COLO829 (cell line): ENCODE measurements at regions not wholly inside any gene's neighbourhood (a gene's known extent, or its start where the extent isn't known, plus 50 kb on each side); places are given as distances from the start of the nearest gene placed in this dataset.
"Not testable (repeated sequence)": the region's sequence is repeated elsewhere in the genome, so short reads cannot be mapped to it uniquely, and the experiment has no call there.

ENCODE experiments used
- DNase-seq: peaks from one replicate; pipeline ENCODE4 v3.0.0; 2012; ENCODE audit warnings: low spot score

DNA sequence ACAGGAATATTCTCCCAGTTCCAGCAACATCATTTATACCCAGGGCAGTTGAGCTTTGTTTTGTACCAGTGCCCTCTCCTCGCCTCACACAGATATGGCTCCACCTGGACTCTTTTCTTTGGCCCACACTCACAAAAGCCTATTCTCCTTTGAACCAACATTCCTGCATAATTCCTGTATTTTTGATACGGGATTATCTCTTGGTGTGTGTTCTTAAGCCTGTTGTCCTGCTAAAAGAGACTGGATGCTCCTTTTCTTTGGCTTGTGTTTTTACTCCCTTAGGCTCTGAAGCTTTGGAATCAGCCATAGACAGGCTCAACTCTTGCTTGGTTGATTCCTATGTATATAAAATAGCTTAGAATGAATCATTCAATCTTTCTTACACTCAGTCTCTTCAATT, 305.4 kb upstream of the SATB1 start:
- DNase-seq = no peak

DNA sequence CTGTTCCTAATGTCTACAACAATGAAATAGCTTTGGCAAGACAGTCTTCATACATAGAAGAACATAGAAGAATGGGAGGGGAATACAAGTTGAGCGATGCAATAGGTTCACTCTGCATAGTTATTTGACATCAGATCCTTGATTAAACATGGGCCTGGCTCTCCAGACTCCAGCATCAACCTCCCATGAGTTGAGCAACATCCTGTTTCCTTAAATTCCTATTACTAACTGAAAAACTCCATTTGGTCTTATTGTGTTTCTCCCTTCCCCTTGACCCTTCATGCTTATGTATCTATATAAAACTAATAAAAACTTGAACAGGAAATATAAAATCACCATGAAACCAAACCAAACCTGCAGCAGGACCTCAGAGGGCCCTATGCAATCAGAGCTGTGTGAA, 304.5 kb upstream of the SATB1 start:
- no peak for DNase-seq

DNA sequence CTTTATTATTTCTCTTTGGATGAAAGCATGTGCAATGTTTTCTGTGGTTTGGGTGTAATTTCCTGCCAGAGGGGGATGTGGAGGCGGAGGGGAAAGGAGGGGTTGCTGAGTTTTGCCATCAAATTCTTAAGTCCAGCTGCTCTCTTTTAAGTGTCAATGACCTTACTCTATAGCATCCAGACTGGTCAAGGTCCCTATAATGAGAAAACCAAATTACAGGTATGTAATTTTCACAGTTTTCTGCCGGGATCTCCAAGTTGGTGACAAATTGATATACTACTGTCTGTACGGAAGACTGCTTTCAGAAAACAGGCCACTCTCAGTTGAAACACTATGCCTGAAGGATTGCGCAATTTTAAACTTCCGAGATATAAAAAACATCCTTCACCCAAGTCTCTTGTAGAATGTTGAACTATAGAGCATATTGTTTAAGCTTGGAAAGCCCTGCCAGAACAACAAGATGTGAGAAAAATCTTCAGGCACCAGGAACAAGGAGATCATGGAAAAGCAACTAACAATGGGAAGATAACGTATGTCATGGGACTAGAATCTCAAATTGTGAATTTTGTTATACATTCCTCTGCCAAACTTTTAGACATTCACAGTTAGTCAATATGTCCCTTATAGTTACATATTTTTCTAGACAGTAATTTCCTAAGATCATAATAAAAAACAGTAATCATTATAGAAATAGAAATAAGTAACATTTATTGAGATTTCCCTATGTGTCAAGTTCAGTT, 300.7 kb upstream of the SATB1 start:
- peak; percentile 31 for DNase-seq

DNA sequence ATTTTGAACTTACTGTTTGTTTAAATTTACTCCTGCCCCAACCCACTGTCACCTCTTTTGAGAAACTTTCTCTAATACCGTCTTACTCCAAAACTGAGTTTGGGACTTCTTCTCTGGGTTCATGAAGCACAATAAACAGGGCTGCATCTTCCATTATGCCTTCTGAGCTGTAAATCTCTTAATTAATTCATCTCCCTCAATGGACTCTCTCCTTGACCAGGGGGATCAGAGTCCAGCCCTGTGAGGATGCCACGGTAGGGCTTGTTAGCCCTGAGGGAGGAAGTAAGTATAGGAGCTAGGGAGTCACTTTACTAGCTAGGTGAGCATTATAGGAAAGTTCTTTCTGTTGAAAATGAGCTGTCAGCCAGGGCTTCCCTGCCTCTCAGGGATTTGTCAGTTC, 299.3 kb upstream of the SATB1 start:
- no peak for DNase-seq

DNA sequence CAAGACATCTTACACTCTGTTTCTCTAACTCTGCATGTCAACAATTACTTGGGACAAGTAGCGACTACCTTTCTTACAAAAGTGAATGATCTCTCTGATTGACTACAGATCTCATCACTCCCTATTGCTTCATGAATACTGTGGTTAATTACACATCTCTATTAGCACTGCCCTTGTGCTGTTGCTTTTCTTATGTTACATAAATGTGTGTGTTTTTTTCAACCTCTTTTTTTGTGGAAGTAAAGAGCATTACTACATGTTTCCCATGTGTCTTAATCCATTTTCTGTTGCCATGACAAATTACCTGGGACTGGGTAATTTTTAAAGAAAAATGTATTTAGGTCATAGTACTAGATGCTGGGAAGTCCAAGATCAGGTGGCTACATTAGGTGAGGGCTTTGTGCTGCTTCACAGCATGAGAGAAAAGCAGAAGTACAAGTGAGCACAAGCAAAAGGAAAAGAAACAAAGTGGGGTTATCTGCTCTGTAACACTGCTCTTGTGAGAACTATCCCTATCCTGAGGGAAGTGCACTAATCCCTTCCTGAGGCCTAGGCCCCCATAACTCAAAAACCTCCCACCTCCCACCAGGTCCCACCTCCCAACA, 298.2 kb upstream of the SATB1 start:
- DNase-seq = no peak

DNA sequence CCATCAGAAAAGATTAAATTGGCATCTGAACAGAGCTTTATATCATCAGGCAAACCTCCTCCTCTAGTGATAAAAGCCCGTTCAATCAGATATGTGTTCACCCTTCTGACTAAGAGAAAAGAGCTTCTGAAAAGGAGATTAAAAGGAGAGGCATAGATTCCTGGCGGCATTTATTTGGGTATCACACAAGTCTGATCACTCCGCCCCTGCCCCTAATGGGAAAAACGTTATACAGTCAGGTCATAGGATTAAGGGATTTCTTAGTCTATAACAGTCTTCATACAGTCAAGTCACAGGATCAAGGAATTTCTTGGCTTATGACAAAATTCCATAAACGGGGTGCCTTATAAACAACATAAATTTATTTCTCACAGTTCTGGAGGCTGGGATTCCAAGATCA, 295.4 kb upstream of the SATB1 start:
- no peak for DNase-seq

DNA sequence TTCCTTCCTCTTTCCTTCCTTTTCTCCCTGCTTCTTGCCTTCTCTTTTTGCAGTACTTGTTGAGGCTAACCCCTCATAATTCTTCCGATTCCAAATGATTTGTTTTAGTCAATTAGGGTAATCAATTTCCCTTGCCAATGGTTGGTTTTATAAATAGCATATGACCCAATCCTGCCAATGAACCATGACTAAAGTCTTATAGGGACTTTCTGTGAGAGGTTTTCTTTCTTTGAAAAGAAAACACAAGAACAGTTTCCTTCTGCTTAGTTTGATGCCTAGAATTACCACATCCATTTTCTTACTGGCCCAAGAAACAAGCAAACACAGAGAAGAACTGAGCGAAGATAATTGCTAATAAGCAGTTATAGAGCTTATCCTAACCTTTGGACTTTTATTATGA, 292.5 kb upstream of the SATB1 start:
- no peak for DNase-seq

DNA sequence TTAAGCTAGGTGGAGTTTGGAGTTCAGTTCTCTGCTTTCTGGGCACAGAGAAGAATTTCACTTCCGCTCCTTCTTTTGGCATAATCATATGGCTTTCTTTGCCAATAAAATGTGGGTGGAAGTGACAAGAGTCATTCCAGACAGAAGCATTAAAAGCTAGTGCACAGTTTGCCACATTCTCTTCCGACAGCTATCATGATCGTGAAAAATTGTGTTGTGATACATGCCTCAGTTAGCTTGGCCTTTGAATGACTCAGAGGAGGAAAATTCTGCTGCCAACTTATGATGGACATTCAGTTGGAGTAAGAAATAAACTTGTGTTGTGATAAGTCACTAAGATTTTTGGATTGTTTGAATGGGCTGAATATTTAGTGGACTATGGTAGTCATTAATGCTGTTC, 291.7 kb upstream of the SATB1 start:
- no peak for DNase-seq

DNA sequence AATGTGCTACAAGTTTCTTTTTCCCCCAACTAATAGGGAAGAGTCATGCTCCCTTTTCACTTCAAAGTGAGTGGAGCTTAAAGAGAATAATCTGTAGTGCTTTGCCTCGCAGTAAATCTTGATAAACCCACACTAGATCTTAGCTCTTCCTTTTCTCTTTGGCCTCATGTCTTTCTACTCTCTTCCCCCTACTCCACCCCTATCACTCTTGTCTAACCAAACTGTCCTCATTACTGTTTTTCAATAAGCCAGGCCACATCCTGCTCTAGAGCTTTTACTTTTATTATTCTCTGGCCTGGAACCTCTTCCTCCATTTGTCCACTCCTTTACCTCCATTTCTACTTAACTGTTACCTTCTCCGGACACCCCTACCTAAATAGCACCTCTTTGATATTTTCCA, 291.0 kb upstream of the SATB1 start:
- no peak for DNase-seq

DNA sequence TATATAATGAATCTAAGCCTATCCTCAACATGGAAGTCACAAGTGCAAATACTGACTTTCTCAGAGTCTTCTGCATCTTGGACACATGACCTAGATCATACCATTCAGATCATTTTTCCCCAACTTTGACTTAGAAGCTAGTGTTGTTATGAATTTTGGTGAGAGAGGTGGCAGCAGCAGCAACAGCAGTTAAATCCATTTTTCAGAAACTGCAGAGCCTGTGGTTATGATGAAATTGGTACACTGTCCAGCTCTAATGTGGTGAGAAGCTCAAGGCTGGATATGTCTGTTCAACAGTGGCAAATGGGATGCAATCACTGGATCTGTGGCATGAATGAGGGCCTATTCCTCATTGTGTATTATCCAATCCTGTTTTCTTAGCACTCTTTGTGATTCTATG, 290.1 kb upstream of the SATB1 start:
- no peak for DNase-seq

DNA sequence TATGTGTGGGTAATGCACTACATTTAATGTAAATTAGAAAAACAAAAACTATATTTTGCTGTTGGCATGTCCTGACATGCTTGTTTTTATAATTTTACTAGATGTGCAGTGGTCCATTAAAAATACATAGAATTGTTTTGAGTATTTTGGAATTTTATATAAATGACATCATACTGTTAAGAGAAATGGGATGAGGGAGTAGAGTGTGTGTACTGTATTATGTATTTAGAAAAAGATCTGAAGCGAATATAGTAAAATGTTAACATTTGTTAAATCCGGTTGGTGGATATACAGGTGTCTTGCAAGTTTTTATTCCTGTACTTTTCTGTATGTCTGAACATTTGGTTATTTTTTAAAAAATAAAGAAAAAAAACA, 288.4 kb upstream of the SATB1 start:
- DNase-seq = no peak

DNA sequence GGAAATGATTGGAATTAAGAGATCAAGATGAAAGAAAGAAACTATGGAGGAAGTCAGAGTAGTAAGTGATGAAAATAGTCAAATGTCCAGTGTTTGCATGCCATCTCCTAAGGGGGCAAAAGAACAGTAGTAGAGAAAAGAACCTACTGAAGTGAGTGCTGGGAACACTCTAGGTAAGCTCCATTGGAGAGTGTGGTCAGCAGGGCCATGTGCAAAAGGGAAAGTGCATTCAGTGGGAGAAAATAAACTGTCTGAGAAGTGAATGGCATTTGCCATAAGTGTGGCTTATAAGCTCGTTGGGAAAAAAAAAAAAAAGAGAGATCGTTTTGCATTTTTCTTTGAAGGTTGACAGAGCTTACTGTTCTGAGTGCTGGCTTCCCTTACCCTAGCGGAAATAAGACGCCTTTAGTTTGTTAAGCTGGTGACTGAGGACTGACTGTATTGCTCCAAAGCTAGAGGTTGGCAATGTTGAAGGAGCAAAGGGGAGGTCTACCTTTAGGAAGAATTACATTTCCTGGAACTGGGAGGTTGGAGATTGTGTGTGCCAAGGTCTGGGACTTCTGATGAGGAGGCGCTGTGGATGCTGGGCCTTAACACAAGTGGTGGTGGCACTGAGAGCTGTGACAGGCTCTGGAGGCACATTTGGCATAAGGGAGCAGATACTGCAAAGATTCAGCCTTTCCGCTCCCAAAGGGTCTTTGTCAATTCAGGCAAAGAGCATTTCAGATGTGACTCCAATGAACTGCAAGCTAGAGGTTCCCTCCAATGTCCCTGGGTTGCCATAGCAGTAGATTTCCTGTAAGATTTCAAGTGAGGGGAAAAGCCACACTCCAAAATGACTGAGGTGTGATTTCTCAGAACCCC, 287.8 kb upstream of the SATB1 start:
- DNase-seq = no peak

DNA sequence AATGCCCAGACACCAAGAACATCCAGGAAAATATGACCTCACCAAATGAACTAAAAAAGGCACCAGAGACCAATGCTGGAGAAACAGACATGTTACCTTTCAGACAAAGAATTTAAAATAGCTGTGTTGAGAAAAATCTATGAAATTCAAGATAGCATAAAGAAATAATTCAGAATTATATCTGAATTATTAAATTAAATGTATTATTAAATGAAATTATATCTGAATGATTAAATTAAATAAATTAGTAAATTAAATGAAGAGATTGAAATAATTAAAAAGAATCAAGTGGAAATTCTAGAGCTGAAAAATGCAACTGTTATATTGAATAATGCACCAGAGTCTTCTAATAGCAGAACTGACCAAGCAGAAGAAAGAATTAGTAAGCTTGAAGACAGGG, 279.2 kb upstream of the SATB1 start:
- DNase-seq = no peak

DNA sequence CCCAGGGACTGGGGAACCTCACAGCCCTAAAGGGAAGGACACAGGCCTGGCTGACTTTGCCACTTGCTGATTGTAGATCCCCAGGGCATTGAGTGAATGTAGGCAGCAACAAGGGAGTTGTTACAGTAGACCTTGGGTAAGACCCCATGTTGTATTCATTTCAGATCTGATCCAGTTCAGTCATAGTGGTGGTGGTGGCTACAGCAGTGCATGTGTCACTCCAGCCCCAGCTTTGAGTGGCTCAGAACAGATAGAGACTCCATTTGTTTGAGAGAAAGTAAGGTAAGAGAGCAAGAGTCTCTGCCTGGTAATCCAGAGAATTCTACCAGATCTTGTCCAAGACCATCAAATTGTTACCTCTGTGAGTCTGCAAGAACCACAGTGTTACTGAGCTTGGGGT, 278.7 kb upstream of the SATB1 start:
- DNase-seq = no peak

DNA sequence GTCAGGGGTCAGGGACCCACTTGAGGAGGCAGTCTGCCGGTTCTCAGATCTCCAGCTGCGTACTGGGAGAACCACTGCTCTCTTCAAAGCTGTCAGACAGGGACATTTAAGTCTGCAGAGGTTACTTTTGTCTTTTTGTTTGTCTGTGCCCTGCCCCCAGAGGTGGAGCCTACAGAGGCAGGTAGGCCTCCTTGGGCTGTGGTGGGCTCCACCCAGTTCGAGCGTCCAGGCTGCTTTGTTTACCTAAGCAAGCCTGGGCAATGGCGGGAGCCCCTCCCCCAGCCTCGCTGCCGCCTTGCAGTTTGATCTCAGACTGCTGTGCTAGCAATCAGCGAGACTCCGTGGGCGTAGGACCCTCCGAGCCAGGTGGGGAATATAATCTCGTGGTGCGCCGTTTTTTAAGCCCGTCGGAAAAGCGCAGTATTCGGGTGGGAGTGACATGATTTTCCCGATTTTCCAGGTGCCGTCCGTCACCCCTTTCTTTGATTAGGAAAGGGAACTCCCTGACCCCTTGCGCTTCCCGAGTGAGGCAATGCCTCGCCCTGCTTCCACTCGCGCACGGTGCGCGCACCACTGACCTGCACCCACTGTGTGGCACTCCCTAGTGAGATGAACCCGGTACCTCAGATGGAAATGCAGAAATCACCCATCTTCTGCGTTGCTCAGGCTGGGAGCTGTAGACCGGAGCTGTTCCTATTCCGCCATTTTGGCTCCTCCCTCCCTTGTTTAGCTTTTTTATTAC, 268.6 kb upstream of the SATB1 start:
- DNase-seq = not testable (repeated sequence)

DNA sequence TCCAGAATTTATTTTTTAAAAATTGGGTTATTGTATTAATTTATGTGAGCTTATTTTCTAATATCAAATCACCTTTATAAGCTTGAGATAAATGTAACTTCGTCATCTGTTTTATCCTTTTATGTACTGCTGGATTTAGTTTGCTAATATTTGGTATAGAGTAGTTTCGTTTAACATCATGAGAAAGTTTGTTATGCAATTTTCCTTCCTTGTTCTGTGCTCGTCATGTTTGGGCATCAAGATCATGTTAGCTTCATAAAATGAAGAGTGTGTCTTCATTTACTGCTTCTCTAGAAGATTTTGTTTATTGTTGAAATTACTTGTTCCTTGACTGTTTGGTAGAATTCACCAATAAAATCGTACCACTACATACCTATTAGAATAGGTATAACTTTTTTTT, 262.1 kb upstream of the SATB1 start:
- DNase-seq = no peak

DNA sequence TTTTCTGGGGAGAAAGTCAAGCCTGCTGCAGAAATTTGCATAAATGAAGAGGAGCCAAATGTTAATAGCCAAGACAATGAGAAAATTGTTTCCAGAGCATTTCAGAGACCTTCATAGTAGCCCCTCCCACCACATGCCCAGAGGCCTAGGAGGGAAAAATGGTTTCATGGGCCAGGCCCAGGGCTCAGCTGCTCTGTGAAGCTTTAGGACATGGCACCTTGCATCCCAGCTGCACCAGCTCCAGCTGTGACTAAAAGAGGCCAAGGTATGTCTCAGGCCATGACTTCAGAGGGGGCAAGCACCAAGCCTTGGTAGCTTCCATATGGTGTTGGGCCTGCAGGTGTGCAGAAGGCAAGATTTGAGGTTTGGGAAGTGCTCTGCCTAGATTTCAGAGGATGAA, 258.8 kb upstream of the SATB1 start:
- no peak for DNase-seq

DNA sequence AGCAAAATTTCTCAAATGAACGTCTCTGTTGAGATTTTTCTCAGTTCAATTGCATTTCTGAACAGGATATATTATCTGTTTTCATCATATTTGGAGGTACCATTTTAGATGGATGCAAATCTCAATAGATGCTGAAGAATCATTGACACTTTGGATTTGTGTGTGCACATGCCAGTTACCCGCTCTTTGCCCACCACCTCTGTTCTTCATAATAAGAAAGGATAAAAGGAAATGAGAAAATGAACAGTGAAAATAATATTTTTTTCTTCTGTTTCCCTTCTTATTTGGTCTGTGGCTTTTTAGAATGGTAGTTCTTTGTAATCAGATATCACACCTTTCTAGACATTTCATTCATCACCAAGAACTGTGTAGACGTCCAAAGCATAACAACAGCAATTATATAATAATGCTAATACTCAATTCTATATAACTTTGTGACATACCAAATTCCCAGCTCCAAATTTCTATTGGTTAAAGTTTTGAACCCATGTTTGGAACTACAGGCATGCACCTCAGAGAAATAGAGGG, 256.7 kb upstream of the SATB1 start:
- DNase-seq = no peak

DNA sequence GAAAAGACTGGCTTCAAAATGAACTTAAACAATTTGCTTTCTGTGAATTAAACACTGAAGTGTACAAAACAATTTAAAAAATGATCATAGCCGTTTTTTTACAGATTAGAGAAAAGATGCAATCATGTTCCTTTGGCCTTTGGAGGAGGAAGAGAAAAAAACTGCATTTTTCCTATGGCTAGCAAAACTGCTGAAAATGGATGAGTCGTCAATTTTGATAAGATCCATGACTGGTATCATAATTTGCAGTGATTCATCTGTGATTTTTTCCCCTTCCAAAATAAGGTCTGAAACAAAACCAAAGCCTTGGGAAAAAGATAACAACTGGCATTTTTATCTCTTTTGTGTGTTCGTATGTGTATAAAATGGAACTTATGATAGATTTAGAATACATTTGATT, 255.6 kb upstream of the SATB1 start:
- peak; percentile 2 for DNase-seq

DNA sequence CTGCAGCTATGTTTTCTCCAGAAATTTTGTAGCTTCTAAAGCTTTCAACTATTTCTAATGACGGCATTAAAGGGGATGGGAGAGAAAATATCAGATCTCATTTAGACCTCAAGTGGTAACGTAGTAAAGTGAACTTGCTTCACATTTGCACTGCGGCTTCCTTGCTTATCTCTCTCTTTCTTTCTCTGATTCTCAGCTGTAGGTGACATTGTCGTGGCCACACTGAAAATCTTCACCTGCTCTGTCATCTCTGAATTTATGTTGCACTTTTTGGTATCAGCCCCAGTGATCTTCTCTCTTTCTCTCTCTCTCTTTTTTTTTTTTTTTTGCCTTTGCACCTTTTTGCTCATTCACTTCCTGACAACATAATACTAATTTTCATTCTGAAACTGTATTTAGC, 254.1 kb upstream of the SATB1 start:
- no peak for DNase-seq

DNA sequence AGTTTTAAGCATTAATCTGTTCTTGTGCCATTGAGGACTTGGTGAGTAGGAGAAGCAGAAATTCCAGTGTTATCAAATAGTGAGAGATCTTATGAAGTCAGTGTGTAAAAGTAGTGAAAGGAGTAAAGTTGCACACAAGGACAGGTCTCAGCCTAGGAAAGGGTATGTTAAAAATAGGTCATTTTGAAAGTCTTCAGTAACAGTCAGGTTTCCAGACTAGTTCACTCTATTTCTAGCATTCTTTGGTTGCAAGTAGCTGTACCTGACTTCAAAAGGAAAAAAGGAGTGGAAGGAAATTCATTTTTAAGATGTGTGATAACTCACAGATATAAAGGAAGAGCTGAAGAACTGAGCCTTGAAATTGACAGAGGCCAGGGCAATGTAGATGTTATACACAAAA, 250.1 kb upstream of the SATB1 start:
- no peak for DNase-seq

DNA sequence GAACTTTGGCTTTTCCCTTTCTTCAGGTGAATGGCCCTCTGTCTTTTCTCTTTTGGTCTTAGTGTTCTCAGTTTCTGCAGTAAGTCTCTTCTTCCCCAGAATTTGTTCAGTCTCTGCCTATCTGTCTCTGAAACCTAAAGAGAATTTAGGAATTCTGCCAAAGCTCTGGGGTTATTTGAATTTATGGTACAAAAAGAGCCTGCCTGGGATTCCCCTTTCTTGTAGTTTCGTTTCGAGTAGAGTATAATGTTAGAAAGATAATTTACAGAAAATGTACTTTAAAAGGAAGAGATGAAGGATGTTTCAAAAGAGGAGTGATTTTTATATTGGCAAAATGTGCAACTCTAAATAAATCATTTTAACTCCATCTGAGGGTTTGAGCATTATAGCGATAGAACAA, 247.4 kb upstream of the SATB1 start:
- no peak for DNase-seq
